Breast epithelium (tissue), 3 donors: ENCODE measurements at regions not wholly inside any gene's neighbourhood (a gene's known extent, or its start where the extent isn't known, plus 50 kb on each side); places are given as distances from the start of the nearest gene placed in this dataset.

Experiments
- POLR2A ChIP-seq: fragments of 450-650 bp; IDR thresholded peaks from one replicate; pipeline ENCODE4 v1.6.1; 2016; ENCODE audit warnings: antibody characterized with exemption, mild to moderate bottlenecking, moderate library complexity
- TF ChIP-seq, protein P1 (sequence below), 3 donors: fragments of 450-650 bp; IDR thresholded peaks; one replicate each; pipeline ENCODE4 v1.5.1; 2016 to 2017; ENCODE audit warnings: antibody characterized with exemption in 3 of 3, mild to moderate bottlenecking in 3 of 3, moderate library complexity in 3 of 3

DNA sequence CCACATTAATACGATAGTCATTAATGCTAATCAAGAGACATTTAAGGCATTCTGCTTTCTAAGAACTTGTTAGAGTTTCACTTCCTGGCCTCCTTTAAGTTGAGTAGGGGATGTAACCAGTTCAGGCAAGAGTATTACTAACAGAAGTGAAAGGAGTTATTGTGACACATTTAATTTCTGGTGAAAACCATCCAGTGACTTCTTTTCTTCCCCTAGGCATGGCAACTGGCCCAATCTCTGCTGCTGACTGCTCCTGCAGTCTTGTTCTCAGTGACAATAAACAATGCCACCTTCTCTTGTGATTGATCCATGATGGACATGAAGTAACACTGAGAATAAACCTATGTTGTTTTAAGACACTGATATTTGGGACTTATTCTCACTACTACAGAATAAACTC is 130.9 kb upstream of the DEFB112 start:
- TF ChIP-seq, protein P1, sequence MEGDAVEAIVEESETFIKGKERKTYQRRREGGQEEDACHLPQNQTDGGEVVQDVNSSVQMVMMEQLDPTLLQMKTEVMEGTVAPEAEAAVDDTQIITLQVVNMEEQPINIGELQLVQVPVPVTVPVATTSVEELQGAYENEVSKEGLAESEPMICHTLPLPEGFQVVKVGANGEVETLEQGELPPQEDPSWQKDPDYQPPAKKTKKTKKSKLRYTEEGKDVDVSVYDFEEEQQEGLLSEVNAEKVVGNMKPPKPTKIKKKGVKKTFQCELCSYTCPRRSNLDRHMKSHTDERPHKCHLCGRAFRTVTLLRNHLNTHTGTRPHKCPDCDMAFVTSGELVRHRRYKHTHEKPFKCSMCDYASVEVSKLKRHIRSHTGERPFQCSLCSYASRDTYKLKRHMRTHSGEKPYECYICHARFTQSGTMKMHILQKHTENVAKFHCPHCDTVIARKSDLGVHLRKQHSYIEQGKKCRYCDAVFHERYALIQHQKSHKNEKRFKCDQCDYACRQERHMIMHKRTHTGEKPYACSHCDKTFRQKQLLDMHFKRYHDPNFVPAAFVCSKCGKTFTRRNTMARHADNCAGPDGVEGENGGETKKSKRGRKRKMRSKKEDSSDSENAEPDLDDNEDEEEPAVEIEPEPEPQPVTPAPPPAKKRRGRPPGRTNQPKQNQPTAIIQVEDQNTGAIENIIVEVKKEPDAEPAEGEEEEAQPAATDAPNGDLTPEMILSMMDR (IDR thresholded peaks at IDR 0.05): no peak
- TF ChIP-seq POLR2A: no peak
